B cell (primary cell): ENCODE measurements at regions not wholly inside any gene's neighbourhood (a gene's known extent, or its start where the extent isn't known, plus 50 kb on each side); places are given as distances from the start of the nearest gene placed in this dataset.

Source experiments
- CTCF ChIP-seq: fragments of 200-600 bp; IDR thresholded peaks from one replicate; pipeline ENCODE4 v1.8.0; 2022; ENCODE audit warnings: antibody characterized with exemption, mild to moderate bottlenecking
- EZH2 ChIP-seq: IDR thresholded peaks from 2 replicates; pipeline ENCODE4 v1.6.1; 2012; ENCODE audit warnings: borderline replicate concordance, low read depth, mild to moderate bottlenecking, moderate library complexity, low read length; ENCODE audit not compliant: insufficient read depth, poor library complexity, severe bottlenecking

- TF ChIP-seq CTCF, result no peak
- TF ChIP-seq EZH2, result no peak
These were observed 306.6 kb upstream of the EXOC2 start for GRCh38 chr6:999552-999951.
